ENCODE measurements at regions not wholly inside any gene's neighbourhood (a gene's known extent, or its start where the extent isn't known, plus 50 kb on each side); places are given as distances from the start of the nearest gene placed in this dataset.

GRCh38 chr2:168401048-168401556, 55.0 kb upstream of the CERS6 start:
- Histone ChIP-seq H3K4me1 (no peaks in the 10 kb centered on the region), H3K36me3 (no peaks in the 10 kb centered on the region), H3K27ac (no peak overlapping the region), H3K9me3 (peaks cover 0 to 6% (median 0%) of the 10 kb centered on the region in 11 donors), H3K4me3 (no peak overlapping the region), H3K27me3 (no peaks in the 10 kb centered on the region)
- TF ChIP-seq, protein P1, sequence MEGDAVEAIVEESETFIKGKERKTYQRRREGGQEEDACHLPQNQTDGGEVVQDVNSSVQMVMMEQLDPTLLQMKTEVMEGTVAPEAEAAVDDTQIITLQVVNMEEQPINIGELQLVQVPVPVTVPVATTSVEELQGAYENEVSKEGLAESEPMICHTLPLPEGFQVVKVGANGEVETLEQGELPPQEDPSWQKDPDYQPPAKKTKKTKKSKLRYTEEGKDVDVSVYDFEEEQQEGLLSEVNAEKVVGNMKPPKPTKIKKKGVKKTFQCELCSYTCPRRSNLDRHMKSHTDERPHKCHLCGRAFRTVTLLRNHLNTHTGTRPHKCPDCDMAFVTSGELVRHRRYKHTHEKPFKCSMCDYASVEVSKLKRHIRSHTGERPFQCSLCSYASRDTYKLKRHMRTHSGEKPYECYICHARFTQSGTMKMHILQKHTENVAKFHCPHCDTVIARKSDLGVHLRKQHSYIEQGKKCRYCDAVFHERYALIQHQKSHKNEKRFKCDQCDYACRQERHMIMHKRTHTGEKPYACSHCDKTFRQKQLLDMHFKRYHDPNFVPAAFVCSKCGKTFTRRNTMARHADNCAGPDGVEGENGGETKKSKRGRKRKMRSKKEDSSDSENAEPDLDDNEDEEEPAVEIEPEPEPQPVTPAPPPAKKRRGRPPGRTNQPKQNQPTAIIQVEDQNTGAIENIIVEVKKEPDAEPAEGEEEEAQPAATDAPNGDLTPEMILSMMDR (IDR thresholded peaks at IDR 0.05) = no peak
- ATAC-seq (no peak), DNase-seq (no peak)
- intact Hi-C loops (cut with DNase I) = no loop called here
- 63 to 71% methylated on average over 4 of the region's 4 CpGs for WGBS, 2 donors

DNA sequence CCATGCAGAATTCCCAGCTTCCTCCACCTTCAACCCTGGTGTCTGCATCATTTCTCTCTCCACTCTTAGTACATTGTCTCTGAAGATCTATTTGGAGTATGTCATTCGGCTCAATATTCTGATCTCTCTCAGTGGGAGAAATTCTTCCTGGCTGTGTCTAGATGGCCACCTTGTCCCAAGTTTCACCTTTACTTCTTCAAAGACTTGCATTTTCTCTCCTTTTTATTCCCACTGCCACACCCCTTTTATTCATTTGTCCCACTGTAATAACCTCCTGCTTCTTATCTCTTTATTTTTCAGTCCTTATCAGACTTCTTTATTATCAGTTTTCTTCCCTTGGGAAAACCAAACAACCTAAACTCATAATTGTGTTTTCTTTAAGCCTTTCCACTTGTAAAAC, 54.3 kb upstream of the CERS6 start:
- no peak overlapping the region for H3K27ac ChIP-seq
- ATAC-seq (no peak), DNase-seq (no peak)
- intact Hi-C loops (cut with DNase I) = no loop called here
- peaks cover 0 to 11% (median 0%) of the 10 kb centered on the region in 11 donors for H3K9me3 ChIP-seq
- no peaks in the 10 kb centered on the region for H3K27me3 ChIP-seq
- H3K36me3 ChIP-seq = no peaks in the 10 kb centered on the region
- WGBS, 2 donors = 69 to 87% methylated on average over 1 of the region's 1 CpG
- H3K4me1 ChIP-seq = no peaks in the 10 kb centered on the region
- no peak overlapping the region for H3K4me3 ChIP-seq
- TF ChIP-seq, protein P1 (IDR thresholded peaks at IDR 0.05) = no peak

- no peaks in the 10 kb centered on the region for H3K36me3 ChIP-seq
- TF ChIP-seq, protein P1 (IDR thresholded peaks at IDR 0.05) = no peak
- WGBS, 2 donors = 83 to 84% methylated on average over 1 of the region's 1 CpG
- intact Hi-C loops (cut with DNase I) = no loop called here
- no peaks in the 10 kb centered on the region for H3K4me1 ChIP-seq
- peaks cover 0 to 17% (median 6%) of the 10 kb centered on the region in 11 donors for H3K9me3 ChIP-seq
- no peak overlapping the region for H3K27ac ChIP-seq
- DNase-seq (no peak), ATAC-seq (no peak)
- no peaks in the 10 kb centered on the region for H3K27me3 ChIP-seq
- no peak overlapping the region for H3K4me3 ChIP-seq
Measured at GRCh38 chr2:168402531-168402930, 53.5 kb upstream of the CERS6 start.

GRCh38 chr2:168403736-168404135, 52.3 kb upstream of the CERS6 start:
- H3K27me3 ChIP-seq = no peaks in the 10 kb centered on the region
- no peak overlapping the region for H3K27ac ChIP-seq
- peaks cover 0 to 29% (median 6%) of the 10 kb centered on the region in 11 donors for H3K9me3 ChIP-seq
- H3K36me3 ChIP-seq = no peaks in the 10 kb centered on the region
- no peaks in the 10 kb centered on the region for H3K4me1 ChIP-seq
- no peak for ATAC-seq
- no peak overlapping the region for H3K4me3 ChIP-seq
- intact Hi-C loops (cut with DNase I) = no loop called here
- WGBS, 2 donors = 66 to 74% methylated on average over 2 of the region's 2 CpGs
- DNase-seq = no peak
- TF ChIP-seq, protein P1 (IDR thresholded peaks at IDR 0.05) = no peak

All from heart right ventricle (tissue), 16 donors.